GM21423 (cell line): ENCODE measurements at regions not wholly inside any gene's neighbourhood (a gene's known extent, or its start where the extent isn't known, plus 50 kb on each side); places are given as distances from the start of the nearest gene placed in this dataset.

Experiments used
- ATAC-seq: cut with Tn5 transposase; IDR thresholded peaks from one replicate; pipeline ENCODE4 v1.9.1; 2021; ENCODE audit warnings: mild to moderate bottlenecking, moderate library complexity; ENCODE audit not compliant: unreplicated experiment

DNA sequence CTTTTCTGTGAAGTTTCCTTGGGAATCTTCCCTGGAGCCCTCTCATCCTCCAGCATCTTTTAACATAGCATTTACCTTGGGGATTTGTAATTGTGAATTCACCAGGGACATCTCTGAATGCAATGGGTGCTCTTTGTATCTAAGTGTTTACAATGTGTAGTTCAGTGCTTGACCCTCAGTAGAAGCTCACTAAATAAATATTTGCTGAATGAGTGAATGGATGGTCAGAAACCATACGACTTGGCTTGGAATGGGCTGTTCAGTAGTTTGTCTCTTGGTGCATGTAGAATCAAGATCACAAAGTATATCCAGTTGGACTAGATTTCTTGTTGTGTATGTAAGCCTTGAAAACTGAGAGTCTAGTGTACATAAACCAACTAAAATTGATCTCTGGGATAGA, 81.8 kb upstream of the MEF2C start:
- ATAC-seq = no peak

- ATAC-seq = no peak
These were observed 74.0 kb upstream of the MEF2C start for GRCh38 chr5:88957013-88957412.

DNA sequence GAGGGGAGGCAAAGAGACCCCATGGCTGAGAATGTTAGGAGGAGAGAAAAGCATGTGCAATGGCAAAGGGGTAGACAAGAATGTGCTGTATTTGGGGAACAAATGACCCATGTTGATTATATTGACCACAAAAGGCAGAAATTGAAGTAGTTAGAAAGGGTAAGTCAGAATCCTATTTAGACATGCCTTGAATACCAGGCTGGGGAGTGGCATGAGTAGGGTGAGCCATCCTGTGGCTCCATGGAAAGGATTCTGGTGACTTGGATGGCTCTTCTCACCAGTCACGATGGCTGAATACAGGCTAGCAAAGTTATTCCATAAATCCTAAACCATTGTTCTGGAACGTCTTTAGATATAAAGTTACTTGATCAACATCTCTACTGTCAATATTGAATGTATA, 73.4 kb upstream of the MEF2C start:
- no peak for ATAC-seq

GRCh38 chr5:88955403-88955802, 72.4 kb upstream of the MEF2C start:
- ATAC-seq = no peak

DNA sequence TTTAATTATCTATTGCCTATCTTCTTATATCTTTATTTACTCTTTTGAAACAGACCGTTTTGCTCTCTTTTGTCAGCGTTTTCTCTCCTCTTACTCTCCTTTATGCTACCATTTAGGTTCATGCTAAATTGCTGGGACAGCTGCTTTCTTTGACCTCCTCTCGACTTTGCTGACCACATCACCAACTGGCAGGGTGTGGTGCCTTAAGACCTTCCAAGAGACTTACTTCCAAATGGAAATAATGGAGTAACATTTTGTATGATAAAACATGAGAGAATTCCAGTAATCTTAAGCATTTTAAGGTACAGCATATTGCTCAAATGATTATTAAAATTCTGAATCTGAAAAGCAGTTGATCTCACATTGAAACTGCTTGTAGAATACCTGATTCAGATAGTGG, 71.5 kb upstream of the MEF2C start:
- ATAC-seq = no peak

DNA sequence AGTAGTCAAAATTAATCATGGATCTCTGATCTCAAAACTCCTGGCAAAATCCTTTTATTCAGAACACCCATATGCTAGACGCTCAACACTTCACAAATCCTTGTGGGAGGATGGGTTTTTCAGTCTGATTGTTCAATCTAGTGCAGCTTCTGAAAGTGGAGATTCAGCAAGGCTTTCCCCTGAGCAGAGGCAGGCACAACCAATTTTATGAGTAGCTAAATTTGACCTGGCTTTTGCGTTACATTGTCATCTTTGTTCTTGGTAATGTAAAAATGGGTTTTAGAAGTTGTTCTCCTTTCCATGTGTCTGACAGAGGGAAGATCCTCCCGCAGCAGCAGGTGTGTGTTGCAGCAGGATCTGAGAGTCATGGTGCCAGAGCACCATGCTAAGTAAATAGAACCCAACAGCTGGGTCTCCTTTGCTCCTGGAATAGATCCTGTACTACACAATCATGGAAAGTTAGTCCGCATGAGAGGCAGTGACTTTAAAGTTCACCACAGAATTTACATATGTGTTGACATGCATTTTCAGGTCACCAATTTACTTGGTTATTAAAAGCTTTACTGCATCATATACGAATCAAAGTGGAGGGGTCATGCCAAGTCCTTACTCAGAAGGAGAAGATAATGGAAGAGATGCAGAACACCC, 70.1 kb upstream of the MEF2C start:
- ATAC-seq = no peak

DNA sequence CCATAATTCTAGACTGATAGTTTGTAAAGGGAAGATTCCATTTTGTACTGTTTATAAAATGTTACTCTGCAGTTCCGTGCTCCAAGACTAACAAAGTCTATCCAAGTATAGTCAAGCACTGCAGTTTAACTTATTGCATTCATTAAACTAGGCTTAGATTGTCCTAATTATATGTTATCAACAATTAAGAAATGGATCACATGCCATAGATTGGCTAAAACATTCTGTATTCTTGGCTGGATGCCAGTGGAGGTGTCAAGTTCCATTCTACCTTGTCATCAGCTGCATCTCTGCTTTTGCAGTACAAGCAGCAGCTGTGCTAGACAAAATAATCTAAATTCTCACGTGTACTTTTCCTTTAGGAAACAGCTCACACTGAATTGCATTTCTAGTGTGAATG, 69.4 kb upstream of the MEF2C start:
- ATAC-seq = no peak

DNA sequence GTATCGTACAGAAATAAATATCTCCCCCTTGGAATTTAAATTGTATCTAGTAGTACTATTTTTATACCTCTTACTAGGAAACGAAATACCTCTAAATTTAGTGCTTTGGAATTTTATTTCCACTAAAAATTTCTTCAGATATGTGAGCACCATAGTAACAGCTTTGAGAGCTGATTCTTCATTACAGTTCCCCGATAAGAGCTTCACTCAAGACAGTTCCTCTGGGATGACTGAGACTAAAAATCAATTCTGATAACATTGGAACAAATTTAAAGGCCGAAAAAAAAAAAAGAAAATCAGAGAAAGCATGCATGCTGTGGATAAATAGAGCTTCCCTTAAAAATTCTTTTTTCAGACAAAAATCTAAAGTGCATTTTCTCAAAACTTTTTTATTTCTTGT, 68.5 kb upstream of the MEF2C start:
- ATAC-seq = no peak

DNA sequence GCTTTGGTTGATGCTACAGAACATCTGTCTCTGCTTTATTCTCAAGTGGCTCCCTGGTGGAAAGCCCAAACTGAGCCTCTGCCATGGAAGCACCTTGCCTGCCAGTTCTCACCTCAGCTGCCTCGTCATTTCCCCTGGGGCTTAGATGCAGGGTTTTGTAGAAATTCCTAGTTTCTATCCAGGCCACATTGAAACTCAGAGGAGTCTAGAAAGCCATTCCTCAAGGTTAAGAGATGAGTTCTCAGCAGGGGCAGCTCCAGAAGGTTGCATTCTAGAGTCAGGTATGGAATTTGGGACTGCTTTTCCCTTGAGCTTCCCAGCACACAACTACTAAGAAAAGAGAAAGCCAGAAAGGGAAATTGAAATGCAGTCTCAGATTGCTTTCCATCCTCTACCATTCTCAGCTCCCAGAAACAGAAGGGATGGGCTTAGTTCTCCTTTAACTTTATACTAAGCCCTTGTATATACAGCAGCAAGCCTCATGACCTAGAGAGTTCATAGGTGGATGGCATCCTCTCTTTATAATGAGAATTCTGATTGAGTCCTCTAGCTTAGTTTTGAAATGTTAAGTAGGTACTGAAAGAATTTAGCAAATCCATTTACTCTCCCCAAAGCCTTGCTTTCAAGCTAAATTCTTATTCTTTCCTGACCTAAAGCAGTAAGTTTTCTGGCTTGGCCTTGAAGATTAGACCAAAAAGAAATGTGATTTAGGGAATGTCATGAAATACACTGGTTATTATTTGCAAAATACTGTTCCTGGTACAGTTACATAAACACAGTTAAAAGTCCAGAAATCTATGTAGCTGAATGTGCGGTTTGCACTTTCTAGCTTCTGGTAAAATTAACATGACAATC, 66.0 kb upstream of the MEF2C start:
- ATAC-seq = no peak

DNA sequence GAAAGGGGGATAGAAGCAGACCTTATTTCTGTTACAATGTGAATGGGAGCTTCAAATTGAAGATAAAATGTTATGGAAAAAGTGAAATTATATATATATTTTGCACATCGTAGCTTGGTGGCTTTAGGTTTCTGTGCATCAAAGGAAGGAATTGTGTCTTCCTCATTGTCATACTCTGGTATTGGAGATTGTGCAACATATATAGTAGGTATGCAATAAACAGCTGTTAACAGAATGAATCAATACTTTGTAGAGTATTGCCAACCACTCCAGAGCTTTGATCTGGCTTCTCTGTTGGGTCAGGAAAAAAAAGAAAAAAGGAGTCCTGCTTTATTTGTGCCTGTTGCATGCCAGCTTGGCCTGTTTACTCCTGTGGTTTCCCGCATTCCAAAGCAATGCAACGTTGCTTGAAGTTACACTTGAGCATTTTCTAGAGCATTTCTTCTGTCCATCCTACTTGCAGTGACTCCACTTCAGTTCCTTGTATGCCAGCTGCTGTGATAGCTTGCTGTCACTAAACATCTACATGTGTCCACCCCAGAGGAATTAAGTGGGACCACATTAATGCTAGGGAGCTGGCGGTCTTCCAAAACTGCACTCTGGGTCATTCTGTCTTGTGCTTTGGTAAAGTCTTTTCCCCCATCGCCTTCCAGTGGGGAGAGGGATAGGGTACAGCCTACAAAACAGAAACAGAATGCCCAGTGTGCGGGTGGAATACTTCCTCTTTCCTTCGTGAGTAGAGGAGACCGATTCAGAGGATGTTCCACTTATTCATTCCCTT, 62.0 kb upstream of the MEF2C start:
- ATAC-seq = no peak

GRCh38 chr5:88941581-88941980, 58.6 kb upstream of the MEF2C start:
- ATAC-seq = no peak

DNA sequence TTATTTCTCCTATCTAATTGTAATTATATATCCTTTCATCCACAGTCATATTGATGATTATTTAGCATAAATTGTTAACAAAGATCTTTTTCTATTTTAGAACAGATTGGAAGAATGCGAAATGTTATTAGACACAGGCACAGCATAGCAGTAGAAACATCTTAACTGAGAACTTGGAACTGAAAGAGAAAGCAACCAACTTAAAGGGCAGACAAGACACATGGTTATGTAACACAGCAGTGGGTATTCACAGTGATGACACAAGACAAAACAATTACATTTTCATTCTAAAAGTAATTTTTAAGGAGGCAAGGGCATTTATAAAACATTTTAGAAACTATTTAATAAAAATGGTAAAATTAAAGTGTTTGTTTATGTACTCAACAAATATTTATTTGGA, 57.7 kb upstream of the MEF2C start:
- peak; percentile 84 for ATAC-seq

DNA sequence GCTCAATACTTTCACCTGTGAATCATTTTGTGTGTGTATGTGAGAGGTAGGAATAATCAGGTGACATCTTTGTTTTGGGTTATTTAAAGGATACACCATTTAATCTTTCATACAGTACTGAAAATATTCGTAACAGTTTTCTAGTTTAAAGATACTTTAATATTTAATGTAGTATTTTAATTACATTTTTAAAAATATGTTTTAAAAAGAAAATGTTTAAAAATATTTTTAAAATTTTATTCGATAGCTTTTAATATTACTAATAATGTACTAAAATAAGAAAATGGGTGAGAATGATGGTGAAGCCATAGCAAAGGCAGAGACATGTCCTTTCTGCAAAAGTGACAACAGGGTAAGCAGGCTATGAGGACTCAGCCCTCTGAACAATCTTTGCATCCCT, 56.3 kb upstream of the MEF2C start:
- ATAC-seq = no peak

DNA sequence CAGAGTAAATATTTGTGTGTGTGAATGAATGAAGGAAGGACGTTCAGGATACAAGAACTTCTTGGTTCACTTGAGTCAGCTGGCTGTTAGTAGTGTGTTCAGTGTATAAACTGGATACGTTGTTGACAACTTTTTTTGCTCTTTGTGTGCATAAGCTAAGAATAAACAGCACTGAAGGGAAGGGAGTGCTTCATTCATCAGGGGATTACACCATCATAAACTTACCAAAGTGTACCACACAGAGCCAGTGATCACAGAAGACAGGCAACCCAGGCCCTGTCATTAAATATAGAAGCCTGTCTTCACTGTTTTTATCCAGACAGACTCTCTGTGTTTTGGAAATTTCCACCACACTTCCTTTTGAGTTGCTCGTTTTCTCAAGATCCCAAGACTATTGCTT, 55.5 kb upstream of the MEF2C start:
- ATAC-seq = no peak

DNA sequence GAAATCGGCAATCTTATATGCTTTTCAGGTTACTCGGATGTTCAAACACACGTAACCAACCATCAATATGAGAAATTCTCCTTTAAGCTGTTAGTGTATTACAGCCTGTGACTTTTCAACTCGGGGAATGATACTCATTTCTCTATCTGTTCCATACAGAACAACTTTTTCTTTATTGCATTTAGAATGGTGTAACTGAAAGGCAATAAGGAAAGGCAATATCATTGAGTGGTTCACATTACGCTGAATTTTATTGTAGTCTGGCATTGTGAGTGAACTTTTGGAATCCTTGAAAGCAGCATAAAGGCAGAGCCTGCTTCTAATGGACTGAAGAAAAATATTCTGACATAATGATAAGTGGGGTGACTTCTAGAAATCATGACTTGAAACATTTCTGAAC, 54.4 kb upstream of the MEF2C start:
- ATAC-seq = no peak

- no peak for ATAC-seq
These were observed 51.5 kb upstream of the MEF2C start for GRCh38 chr5:88934439-88934838.
